NCI-H446 (cell line): ENCODE measurements at regions not wholly inside any gene's neighbourhood (a gene's known extent, or its start where the extent isn't known, plus 50 kb on each side); places are given as distances from the start of the nearest gene placed in this dataset.

ENCODE experiments used
- DNase-seq, 2 experiments: peaks; one replicate each; lab custom pipeline; 2025; lab: John Stamatoyannopoulos, UW

DNA sequence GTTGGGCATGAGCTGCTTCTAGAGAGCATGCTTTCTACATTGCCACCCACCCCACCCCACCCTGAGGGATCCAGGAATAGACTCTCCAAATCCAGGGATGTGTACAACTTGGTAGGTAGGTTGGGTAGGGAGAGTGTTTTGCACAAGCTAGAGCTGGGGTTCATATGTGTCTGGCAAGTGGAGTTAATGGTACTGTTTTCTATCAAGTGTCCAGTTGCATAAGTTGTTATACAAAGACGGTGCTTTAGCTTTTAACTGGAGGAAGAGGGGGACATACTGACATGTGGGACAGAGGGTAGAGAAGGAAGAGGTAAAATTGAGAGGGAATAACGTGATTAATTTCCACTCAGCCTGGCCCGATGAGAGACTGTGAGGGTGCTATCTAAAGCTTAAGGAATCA is 51.0 kb upstream of the TNC start:
- no peak for DNase-seq

DNA sequence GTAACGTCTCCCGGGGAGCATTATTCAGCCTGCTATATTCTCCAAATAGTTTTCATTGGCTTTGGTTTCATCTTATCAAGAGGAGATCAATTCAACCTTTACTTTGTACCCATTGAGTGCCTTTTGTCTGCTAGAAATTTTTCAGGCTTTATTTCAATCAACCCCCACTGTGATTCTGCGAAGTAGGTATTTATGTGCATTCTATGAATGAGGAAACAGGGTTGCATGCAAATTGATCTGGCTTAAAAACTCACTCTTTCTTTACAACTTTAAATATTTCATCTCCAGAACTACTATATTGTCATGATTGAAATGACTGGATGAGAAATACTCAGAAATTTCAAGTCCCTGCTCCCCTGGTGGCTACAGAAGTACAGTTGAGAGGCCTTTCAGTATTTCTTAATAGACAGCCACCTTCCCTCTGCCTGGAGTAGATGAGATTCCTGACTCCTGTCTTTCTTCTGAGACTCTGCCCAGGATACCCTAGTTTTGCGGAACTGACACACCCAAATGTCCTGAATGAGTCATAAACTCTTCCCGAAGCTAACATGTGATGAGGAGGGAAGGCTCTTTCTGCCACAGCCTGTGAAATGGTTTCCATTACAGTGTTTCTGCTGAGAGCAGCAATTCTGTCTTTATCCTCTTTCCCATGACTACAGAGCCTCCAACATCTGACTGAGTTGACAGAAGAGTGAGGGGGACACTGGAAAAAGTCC is 52.6 kb upstream of the TNC start:
- no peak for DNase-seq

DNA sequence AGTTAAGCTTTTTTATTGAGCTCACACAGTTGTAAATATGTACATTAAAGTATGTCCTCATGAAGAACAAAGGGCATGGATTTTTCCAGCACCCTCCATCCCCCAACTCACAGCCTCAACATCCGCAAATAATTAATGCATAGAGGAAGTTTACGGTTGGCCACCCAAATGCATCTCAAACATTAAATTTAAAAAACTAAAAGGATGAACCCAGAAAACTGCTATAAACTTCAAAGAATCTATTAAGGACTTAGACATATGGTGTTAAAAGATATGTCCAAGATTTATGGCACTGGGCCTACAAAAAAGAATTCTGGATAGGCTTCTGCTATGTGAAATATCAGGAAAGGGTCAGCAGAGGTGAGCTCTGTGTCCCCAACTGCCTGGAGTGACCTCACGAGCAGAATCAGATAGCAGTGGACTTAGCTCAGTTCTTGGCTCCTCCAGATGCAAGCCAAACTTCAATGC is 54.0 kb upstream of the TNC start:
- no peak for DNase-seq

DNA sequence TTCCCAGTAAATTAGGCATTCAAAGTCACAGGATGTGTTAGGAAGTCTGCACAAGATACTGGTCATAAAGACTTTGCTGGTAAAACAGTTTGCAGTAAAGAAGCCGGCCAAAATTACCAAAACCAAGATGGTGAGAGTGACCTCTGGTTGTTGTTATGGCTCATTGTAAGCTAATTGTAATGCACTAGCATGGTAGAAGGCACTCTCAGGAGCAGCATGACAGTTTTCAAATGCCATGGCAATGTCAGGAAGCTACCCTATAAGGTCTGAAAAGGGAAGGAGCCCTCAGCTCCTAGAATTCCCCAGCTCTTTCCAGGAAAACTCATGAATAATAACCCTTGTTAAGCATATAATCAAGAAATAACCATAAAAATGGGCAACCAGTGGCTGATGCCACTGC is 64.3 kb upstream of the TNC start:
- no peak for DNase-seq

DNA sequence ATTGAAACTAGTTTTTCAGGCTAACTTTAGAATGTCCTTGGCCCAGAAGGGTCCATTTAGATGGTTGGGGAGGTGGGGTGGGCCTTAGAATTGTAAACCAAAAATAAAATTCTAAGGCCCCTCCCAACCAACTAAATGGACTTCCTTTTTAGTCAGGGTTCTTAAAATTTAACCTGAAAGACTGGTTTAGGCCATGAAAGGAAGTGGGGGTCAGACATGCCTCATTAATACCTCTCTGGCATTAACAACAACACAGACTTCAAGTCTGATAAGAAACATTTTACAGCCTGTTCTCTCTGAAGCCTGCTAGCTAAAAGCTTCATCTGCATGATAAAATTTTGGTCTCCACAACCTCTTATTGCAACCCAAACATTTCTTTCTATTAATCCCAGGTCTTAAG is 65.5 kb upstream of the TNC start:
- DNase-seq = no peak

DNA sequence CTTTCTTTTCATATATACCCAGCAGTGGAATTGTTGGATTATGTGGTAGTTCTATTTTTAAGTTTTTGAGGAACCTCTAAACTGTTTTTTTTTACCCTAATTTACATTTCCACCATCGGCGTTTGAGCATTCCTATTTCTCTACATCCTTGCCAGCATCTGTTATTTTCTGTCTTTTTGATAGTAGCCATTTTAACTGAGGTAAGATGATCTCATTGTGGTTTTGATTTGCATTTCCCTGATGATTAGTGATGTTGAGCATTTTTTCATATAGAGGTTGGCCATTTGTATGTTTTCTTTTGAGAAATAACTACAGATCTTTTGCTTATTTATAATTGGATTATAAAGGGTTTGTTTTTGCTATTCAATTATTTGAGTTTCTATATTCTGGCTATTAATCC is 71.7 kb upstream of the TNC start:
- DNase-seq = no peak

DNA sequence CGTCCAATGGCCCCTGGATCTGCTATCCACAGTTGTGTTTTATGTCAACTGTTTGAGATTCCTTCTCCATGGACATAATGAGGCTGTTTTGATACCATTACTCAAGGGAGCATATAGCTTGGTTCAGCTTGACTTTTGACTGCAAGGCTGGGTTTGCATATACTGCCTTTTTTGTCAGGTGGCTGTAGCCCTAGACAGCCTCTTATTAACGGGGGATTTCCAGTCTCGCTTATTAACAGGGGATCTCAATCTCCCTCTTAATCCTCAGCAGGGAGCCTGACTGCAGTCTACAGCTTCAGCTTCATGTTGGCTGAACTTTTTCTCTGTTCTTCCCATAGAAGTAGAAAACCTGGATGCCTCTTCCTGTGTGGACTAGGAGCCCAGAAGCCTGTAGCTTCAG is 73.7 kb upstream of the TNC start:
- no peak for DNase-seq

DNA sequence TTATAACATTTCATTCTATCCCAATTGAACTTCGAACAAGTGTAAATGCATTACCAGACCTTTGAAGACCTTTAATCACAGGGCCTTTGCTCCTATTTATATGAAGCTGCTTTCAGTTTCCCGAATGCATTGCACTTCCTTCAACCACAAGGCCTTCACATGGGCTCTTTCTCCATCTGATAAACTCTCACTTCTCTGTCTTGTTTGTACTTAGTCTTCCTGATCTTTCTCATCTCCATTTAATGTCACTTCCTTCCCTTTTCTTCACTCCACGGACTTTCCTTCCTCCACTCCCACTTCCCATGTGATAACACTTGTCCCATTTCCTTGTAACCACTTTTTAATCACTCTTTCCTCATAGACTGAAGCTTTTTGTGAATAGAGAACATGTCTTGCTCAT is 74.3 kb upstream of the TNC start:
- DNase-seq = no peak

DNA sequence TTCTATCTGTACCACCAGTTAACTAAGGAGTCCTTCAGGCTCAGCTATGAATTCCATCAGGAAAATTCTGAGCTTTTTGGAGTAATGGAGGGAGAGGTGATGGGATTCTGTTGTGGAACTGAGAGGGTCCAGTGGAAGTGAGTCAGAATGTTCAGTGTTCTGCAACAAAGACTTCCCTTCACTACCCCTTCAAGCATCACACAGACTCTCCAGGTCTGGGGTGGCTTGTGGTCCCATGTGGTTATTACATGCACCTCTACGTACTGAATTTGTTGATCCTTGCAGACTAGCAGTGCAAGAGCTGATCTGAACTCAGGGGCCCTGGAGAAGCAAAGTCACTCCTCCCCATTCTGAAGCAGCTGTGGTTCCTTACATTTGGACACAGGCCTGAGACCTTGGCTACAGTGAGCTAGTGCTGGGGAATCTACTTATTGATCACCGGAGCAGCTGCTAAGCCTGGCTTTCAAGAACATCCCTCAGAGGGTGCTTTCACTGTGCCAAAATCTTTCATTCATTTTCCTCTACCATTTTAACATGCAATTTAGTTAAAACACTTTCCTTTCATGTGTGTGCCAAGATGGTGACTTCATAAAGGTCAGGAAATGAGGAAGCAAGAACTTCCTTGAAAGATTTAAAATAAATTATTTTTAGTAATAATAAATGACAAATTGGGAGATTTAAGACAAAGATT is 75.0 kb upstream of the TNC start:
- no peak for DNase-seq

DNA sequence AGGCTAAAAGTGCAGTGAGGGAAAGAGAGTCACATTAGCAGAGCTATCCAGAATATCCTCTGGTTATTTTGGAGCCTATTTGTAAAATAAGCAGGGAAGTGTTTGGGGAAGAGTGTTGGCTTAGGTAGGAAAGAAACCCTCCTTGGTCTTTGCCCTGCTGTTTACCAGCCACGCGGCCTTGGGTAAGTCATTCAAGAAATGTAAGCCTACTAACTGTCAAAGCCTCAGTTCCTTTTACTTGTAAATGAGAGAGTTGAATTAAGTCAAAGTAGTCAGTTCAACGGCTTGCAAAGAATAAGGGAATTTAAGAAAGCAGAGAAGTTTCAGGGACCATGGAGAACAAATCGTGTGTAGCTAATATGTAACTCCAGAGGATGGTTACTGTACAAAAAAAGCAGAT is 75.8 kb upstream of the TNC start:
- DNase-seq = no peak

DNA sequence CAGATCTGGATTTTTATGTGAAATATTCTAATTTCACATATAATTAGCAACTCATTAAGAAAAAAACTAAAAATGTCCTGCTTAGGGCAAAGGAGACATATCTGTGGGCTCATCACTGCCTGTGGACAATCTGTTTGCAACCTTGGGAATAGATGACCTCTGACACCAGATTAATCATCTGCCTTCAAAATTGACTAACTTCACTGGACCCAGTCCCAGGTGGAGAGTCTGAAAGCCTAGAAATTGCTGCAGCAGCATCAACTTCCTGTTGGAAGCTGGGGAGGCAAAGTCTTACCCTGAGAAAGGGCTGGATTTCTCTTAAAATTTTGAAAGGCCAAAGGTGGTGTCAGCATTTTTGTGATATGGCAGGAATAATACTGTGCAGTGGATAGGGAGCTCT is 76.3 kb upstream of the TNC start:
- DNase-seq = no peak

DNA sequence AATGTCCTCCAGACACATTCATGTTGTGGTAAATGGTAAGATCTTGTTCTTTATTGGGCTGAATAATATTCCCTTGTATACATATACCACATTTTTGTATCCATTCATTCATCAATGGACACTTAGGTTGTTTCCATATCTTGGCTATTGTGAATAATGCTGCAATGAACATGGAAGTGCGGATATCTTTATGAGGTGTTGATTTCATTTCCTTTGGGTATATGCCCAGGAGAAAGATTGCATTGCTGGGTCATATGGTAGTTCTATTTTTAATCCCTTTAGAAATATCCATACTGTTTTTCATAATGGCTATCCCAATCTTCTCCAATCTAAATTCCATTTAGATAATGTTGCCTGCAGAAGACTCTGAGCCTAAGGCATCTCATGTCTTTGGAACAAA is 78.0 kb upstream of the TNC start:
- DNase-seq = no peak

DNA sequence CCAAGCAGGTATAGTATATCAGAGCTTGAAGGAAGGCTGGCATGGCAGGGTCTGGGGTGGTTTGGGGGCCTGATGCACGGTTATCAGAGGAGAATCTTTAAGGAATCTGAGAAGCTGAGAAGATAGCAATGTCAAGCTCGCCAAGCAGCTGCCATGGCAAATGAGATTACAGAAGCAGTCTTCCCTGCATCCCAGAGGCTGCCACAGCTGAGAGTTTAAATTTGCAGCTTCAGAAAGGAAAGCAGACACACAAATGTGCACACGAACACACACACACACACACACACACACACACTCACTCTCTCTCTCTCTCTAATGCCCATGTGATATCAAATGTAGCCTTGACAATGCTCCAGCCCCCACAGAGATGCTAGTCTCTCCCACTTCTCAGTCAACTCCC is 79.0 kb upstream of the TNC start:
- no peak for DNase-seq

DNA sequence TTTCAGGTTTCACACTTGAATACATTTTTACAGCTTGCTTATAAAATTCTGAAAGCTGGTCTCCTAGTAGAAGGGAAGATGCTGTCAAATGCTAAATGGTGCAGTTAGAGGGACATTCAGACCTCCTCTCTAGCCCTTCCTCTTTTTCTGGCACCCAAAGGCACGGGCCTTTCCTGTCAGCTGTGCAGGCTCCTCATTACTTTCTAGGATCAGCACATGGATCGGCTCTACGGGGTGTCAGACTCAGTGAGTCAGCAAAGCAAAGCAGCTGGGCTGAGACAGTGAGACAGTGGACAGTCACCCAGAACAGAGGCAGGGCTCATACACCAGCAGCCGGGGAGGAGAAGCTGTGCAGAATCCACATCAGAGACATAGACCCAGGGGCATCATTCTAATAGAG is 80.0 kb upstream of the TNC start:
- no peak for DNase-seq

DNA sequence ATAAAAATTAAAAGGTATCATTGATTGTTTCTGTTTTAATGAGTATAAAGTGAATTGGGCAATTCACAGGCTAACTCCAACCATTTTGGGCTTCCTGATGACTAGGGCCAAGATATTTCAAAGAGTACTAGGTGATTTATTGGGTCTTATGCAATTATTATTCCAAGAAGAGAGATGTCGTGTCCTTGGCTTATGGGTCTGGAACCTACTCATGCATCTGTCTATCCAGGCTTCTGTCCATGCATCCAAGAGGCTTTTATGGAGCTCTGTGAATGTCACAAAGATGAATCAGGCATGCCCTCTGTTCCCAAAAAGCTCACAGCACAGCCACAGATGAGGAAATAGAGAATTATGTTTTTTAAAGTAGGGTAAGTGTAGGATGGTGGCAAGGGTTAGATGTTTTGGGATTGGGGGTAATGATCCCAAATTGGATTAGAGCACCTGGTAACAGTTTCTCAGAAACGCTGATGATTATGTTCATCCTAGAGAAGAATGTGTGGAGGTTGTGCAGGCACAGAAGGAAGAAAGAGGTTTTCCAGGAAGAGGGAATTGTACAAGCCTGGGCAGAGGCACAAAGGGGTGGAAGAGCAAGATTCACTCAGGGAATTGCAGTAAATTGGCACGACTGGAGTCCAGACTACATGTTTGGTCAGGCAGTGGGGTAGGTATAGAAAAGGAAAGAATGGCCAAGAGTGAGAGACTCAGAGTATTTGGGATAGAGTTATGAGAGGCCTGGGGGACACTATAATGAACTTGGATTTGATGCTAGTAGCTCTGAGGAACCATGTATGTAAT is 83.0 kb upstream of the TNC start:
- DNase-seq = no peak

DNA sequence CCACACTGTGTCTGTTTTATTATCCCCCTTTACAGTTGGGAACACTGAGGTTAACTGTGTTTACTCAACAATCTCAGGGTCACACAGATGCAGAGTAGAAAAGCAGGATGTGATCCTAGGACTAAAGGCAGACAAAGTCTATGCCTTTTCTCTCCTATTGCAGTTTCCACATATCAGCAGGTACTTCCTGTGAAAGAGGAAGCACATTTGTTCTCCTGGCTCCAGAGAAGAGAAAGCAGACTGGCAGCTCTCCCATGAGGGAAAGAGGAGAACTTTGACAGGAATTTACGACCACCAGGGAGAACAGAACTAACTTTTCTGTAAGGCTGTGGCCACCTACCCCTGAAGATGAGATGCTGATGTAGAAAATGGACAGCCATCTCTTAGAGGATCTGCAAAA is 84.2 kb upstream of the TNC start:
- DNase-seq = no peak

DNA sequence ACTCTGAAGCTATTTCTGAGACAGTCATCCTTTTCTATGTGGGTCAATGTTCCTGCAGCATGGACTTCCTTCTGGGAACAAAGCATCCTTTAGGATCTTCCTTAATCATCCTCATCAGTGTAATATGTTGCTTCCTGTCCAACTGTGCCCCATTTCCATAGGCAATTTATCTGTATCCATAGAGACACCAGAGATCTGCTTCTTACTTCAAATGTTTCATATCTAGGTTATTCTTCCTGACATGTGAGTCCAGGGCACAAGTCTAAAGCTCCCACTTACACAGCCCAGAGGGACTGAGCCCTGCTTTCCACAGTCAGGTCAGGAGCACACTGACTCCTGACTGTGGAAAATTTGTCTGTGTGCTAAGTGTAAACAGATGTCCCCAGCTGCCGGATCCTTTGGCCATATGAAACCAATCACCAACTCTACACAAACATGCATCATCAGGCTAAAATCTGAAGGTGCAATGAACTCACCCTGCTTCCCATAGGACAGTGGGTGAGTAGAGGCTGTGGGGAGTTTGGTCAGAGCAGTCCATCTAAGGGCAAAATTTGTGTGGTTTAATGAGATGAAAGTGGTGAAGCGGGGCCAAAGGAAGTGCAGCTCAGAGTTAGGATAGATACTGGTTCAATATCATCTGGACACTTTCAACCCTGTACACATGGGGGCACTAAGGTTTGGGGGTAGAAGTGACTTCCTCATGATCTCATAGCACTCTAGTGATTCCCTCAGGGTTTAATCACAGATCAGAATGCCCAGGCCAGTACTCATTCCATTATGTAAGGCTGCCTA is 85.2 kb upstream of the TNC start:
- DNase-seq = no peak

DNA sequence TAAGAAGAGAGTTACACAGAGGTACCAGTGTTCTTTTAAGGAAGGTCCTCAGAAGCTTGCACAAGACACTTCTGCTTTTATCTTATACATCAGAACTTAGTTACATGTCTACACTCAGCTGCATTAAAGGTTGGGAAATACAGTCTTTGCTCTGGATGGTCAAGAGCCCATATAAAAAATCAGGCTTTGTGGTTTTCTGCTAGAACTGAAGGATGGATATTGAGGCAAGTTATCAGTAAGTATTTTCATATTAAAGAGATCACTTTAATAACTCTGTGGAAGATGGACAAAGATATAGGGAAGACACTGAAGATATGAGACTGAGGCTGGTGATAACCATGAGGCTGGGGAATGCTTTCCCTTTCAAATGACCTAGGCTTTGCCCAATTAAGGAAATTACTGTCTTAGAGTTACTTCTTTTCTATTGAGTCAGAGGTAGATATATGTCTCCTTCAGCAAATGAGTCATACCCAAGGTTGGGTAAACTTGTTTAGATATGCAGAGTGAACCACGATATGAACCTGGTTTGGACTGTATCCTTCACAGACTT is 87.0 kb upstream of the TNC start:
- DNase-seq = no peak

DNA sequence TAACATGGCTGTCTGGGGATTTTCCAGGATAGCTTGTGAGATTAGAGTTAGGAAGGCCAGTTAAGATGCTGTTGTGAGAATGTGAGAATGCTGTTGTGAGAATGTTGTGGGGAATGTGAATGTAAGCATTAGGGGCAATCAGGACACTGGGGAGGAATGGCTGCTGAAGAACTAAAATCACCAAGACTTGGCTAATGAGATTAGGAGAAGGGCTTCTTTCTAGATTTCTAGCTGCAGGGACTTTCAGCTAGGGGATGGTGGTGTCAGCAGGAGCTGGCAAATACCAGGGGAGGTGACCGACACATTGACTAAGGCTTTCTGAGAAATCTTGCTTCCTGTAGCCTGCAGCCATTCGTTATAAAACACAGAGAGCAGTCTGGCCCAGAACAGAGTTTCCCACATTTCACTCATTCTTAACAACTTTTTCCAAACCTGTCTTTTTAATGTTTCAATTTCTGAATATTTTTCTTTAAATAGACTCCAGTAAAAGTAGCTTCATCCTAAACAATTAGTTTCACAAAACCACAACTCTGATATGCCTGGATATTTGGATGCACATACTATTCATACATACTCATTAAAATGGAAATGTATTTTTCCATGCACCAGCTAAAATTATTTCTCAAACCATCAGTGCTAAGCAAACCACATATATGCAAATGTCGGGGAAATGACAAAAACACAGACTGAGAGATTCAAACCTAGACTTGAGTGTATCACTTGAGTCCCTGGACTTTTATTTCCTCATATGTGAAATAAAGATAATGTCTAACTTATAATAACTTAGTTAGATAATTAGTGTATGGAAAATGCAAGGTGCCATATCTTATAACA is 89.3 kb upstream of the TNC start:
- DNase-seq = no peak

DNA sequence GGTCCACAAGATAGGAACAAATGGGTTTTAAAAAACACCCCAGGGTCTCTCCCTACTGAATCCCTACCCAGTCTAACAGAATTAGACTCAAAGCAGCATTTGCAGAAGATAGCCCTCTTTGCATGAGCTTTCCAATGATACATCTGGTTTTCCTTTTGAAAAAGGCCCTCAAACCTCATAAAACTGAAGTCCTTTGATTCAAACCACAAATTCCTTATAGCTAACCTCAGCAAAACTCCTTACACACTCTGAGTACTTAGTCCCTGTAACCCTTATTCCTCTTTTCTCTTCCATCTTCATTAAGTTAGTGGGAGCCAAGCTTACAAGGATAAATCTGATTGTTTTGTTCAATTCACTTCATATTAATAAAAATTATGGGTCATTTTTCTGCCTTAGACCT is 90.5 kb upstream of the TNC start:
- no peak for DNase-seq
